NOMO-1 (cell line): ENCODE measurements at regions not wholly inside any gene's neighbourhood (a gene's known extent, or its start where the extent isn't known, plus 50 kb on each side); places are given as distances from the start of the nearest gene placed in this dataset.

Experiments
- DNase-seq, 2 experiments: peaks; one replicate each; lab custom pipeline; 2025; ENCODE audit not compliant: unreplicated experiment in 2 of 2; lab: John Stamatoyannopoulos, UW

DNA sequence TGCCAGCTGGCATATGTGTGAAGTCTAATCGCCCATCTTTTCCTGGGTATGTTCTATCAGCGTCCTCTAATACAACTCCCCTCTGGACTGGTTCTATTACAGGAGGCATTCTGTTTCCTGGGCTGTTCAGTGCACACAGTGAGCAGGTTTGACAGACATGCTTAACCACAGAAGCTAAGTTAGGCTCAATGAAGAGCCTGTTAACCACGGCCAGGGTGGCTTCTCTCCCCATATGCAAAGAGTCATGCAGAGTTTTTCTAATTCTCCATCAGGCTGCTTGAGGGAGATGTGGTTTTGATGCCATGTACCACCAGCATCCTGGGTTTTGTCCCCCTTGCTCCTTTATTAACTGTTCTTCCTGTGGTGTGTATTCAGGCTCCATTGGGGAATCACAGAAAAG is 57.2 kb upstream of the ALOX12 start:
- DNase-seq, result no peak

DNA sequence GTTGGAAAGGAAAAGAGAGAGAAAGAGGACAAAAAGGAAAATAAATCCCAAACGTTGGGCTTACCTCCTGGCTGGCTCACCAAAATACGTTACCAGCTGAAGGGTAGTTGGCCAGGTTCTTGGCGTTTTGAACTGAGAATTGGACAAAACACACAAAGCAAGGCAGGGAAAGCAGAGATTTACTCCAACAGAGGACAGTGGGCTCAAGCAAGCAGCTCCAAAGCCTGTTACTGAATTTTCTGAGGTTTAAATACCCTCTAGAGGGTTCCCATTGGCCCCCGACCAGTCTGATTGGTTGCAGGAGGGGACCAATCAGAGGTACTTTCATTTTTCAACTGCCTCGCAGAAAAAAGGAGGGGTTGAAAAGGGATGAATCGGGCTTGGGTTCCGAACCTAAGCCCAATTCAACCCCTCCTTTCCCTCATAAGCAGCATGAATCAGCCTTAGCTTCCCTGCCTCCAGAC is 55.6 kb upstream of the ALOX12 start:
- peak; percentile 48 to 66 for DNase-seq

DNA sequence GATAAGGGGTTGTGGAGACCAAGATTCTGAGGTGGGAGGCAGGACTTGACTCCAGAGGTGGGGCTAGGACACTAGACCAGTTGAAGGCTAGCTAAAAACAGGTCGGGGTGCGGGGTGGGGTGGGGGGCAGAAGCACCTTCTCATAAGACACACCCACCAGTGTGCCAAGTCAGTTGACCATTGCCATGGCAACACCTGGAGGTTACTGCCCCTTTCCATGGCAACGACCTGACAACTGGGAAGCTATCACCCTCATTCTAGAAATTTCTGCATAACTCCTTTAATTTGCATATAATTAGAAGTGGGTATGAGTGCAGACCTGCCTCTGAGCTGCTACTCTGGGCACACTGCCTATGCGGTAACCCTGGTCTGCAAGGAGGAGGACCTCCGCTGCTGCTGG is 53.9 kb upstream of the ALOX12 start:
- DNase-seq, result no peak

DNA sequence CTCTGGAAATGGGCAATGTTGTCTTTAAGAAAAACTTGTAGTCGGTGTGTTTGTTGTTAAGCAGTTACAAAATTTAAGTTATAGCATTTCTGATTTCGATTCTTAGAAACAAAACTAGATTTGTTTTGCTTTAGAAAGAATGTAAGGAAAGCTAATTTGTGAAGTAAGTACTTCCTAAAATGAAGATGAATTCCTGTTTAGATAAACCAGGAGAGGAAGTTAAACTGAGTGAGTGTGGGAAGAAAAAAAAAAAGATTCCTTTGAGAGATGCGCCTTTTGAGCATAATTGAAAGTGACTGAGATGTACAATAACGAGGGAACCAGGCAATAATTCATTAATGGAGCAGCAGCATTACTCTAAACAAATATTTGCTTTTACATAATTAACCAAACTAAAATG is 52.4 kb upstream of the ALOX12 start:
- no peak for DNase-seq
